Non-pigmented ciliary epithelial cell (primary cell): ENCODE measurements at regions not wholly inside any gene's neighbourhood (a gene's known extent, or its start where the extent isn't known, plus 50 kb on each side); places are given as distances from the start of the nearest gene placed in this dataset.
A peak's percentile ranks its signal among the peaks of the same experiment; 100 is the strongest.

Source experiments
- DNase-seq: peaks from one replicate; pipeline ENCODE4 v3.0.0-alpha.2; 2010; ENCODE audit warnings: low read depth

GRCh38 chr1:167145965-167146364 lies 52.1 kb downstream of the STYXL2 start:
- DNase-seq = no peak

- no peak for DNase-seq
These were observed 53.1 kb downstream of the STYXL2 start for GRCh38 chr1:167146903-167147539.

- no peak for DNase-seq
These were observed 54.5 kb downstream of the STYXL2 start for GRCh38 chr1:167148421-167148820.

- no peak for DNase-seq
These were observed 56.1 kb downstream of the STYXL2 start for GRCh38 chr1:167149793-167150491.

GRCh38 chr1:167150492-167150833 lies 56.6 kb downstream of the STYXL2 start:
- no peak for DNase-seq

GRCh38 chr1:167152192-167152876 lies 58.5 kb downstream of the STYXL2 start:
- no peak for DNase-seq

GRCh38 chr1:167156466-167156865 lies 62.6 kb downstream of the STYXL2 start:
- DNase-seq = no peak

- DNase-seq = no peak
These were observed 63.2 kb downstream of the STYXL2 start for GRCh38 chr1:167157114-167157513.

GRCh38 chr1:167158111-167158812 lies 62.4 kb upstream of the POU2F1 start:
- DNase-seq = no peak

- DNase-seq = no peak
These were observed 61.8 kb upstream of the POU2F1 start for GRCh38 chr1:167158813-167159275.

GRCh38 chr1:167159782-167160181 lies 60.9 kb upstream of the POU2F1 start:
- no peak for DNase-seq

GRCh38 chr1:167161242-167161641 lies 59.4 kb upstream of the POU2F1 start:
- DNase-seq = no peak

GRCh38 chr1:167161762-167162161 lies 58.9 kb upstream of the POU2F1 start:
- no peak for DNase-seq

GRCh38 chr1:167165219-167165618 lies 55.5 kb upstream of the POU2F1 start:
- no peak for DNase-seq

GRCh38 chr1:167165948-167166689 lies 54.6 kb upstream of the POU2F1 start:
- peak; percentile 53 for DNase-seq

GRCh38 chr1:167166690-167167075 lies 54.0 kb upstream of the POU2F1 start:
- no peak for DNase-seq

GRCh38 chr1:167168424-167168823 lies 52.3 kb upstream of the POU2F1 start:
- no peak for DNase-seq

- no peak for DNase-seq
These were observed 51.0 kb upstream of the POU2F1 start for GRCh38 chr1:167169642-167170041.
